ENCODE measurements at regions not wholly inside any gene's neighbourhood (a gene's known extent, or its start where the extent isn't known, plus 50 kb on each side); places are given as distances from the start of the nearest gene placed in this dataset.

- DNase-seq: no peak
Measured at GRCh38 chr6:134739299-134740026, 210.4 kb downstream of the ALDH8A1 start.

GRCh38 chr6:134738211-134738885 is 211.6 kb downstream of the ALDH8A1 start:
- DNase-seq: no peak

GRCh38 chr6:134735461-134735860 is 214.4 kb downstream of the ALDH8A1 start:
- DNase-seq: no peak

GRCh38 chr6:134734312-134734869 is 215.5 kb downstream of the ALDH8A1 start:
- DNase-seq: no peak

GRCh38 chr6:134733801-134734200 is 216.1 kb downstream of the ALDH8A1 start:
- no peak for DNase-seq

GRCh38 chr6:134732763-134733162 is 217.1 kb downstream of the ALDH8A1 start:
- no peak for DNase-seq

- no peak for DNase-seq
Measured at GRCh38 chr6:134731615-134732014, 218.3 kb downstream of the ALDH8A1 start.

- DNase-seq: no peak
Measured at GRCh38 chr6:134730013-134730412, 219.9 kb downstream of the ALDH8A1 start.

GRCh38 chr6:134729561-134729960 is 220.3 kb downstream of the ALDH8A1 start:
- no peak for DNase-seq

- DNase-seq: no peak
Measured at GRCh38 chr6:134727081-134727480, 222.8 kb downstream of the ALDH8A1 start.

- DNase-seq: no peak
Measured at GRCh38 chr6:134725590-134725989, 224.3 kb downstream of the ALDH8A1 start.

GRCh38 chr6:134724771-134725340 is 225.0 kb downstream of the ALDH8A1 start:
- no peak for DNase-seq

GRCh38 chr6:134723081-134723871 is 226.6 kb downstream of the ALDH8A1 start:
- DNase-seq: no peak

GRCh38 chr6:134722200-134722870 is 227.6 kb downstream of the ALDH8A1 start:
- no peak for DNase-seq

GRCh38 chr6:134721060-134721405 is 228.9 kb downstream of the ALDH8A1 start:
- no peak for DNase-seq

- DNase-seq: no peak
Measured at GRCh38 chr6:134720353-134721059, 229.4 kb downstream of the ALDH8A1 start.

- DNase-seq: no peak
Measured at GRCh38 chr6:134719911-134720310, 230.0 kb downstream of the ALDH8A1 start.

GRCh38 chr6:134719286-134719685 is 230.6 kb downstream of the ALDH8A1 start:
- no peak for DNase-seq

GRCh38 chr6:134714679-134715078 is 235.2 kb downstream of the ALDH8A1 start:
- DNase-seq: no peak

- DNase-seq: no peak
Measured at GRCh38 chr6:134714113-134714512, 235.8 kb downstream of the ALDH8A1 start.

- DNase-seq: no peak
Measured at GRCh38 chr6:134712311-134712710, 237.6 kb downstream of the ALDH8A1 start.

- DNase-seq: no peak
Measured at GRCh38 chr6:134708079-134708478, 241.8 kb downstream of the ALDH8A1 start.

Data from left hindlimb (tissue), 1 donor.